ENCODE measurements at regions not wholly inside any gene's neighbourhood (a gene's known extent, or its start where the extent isn't known, plus 50 kb on each side); places are given as distances from the start of the nearest gene placed in this dataset.

GRCh38 chr14:71383510-71383909, 476.3 kb downstream of the PCNX1 start:
- Histone ChIP-seq H3K9me3 (ENCODE audit: insufficient read depth, low read depth) (no peaks in the 10 kb centered on the region), H3K79me2 (ENCODE audit: low read depth) (peaks cover 96% of the 10 kb centered on the region), H3K27me3 (ENCODE audit: insufficient read depth, low read depth) (no peaks in the 10 kb centered on the region), H3K4me2 (no peak overlapping the region), H3K4me1 (replicated peaks; ENCODE audit: insufficient read depth) (peaks cover 5% of the 10 kb centered on the region), H3F3A (ENCODE audit: insufficient read depth, low read depth) (peaks cover 20% of the 10 kb centered on the region), H3K36me3 (ENCODE audit: low read depth) (0 out of 2 replicates have a peak, but pooled peaks cover 11% of the 10 kb centered on the region), H3K27ac (0 out of 2 replicates have a peak overlapping the region, but pooled peaks have one; percentile 15), H2AFZ (no peak overlapping the region), H3K9me2 (ENCODE audit: insufficient read depth) (no peaks in the 10 kb centered on the region), H3K4me3 (no peak overlapping the region), H4K20me1 (ENCODE audit: insufficient read depth) (peaks cover 16% of the 10 kb centered on the region)
- ChIA-PET POLR2A (ENCODE audit: unreplicated experiment) (no interaction called here), CTCF (no interaction called here)
- no peak for DNase-seq
- TF ChIP-seq CTCF (conservative IDR thresholded peaks at IDR 0.05), result no peak
- no peak for TF ChIP-seq EZH2 (IDR thresholded peaks at IDR 0.05; ENCODE audit: low read depth)
- BruUV-seq (replicated peaks), result no TSS peak
- intact Hi-C loops (cut with micrococcal nuclease; ENCODE audit: unreplicated experiment), result no loop called here

GRCh38 chr14:71384007-71384845, 477.0 kb downstream of the PCNX1 start:
- POLR2A ChIA-PET (ENCODE audit: unreplicated experiment), result no interaction called here

GRCh38 chr14:71387753-71388152, 480.5 kb downstream of the PCNX1 start:
- Histone ChIP-seq H4K20me1 (ENCODE audit: insufficient read depth) (peaks cover 25% of the 10 kb centered on the region; the same call in 1 of the 2 replicates), H3K4me2 (no peak overlapping the region), H3K4me1 (replicated peaks; ENCODE audit: insufficient read depth) (peaks cover 15% of the 10 kb centered on the region), H3K4me3 (no peak overlapping the region), H3K36me3 (ENCODE audit: low read depth) (0 out of 2 replicates have a peak, but pooled peaks cover 13% of the 10 kb centered on the region), H3K9me2 (ENCODE audit: insufficient read depth) (no peaks in the 10 kb centered on the region), H3K79me2 (ENCODE audit: low read depth) (peaks cover 93% of the 10 kb centered on the region), H3F3A (ENCODE audit: insufficient read depth, low read depth) (peaks cover 26% of the 10 kb centered on the region; the same call in 1 of the 2 replicates), H3K27me3 (ENCODE audit: insufficient read depth, low read depth) (no peaks in the 10 kb centered on the region), H2AFZ (no peak overlapping the region), H3K9me3 (ENCODE audit: insufficient read depth, low read depth) (no peaks in the 10 kb centered on the region), H3K27ac (no peak overlapping the region; the same call in 1 of the 2 replicates)
- ChIA-PET CTCF (interaction anchor here (0.6 kb wide), 1 partner anchor 468 kb away, joined by 4 read pairs; no protein-coding TSS in a partner anchor), POLR2A (ENCODE audit: unreplicated experiment) (no interaction called here)
- no TSS peak for BruUV-seq (replicated peaks)
- intact Hi-C loops (cut with micrococcal nuclease; ENCODE audit: unreplicated experiment), result no loop called here
- no peak for DNase-seq
- TF ChIP-seq CTCF (conservative IDR thresholded peaks at IDR 0.05) (no peak), EZH2 (IDR thresholded peaks at IDR 0.05; ENCODE audit: low read depth) (no peak)

More at GRCh38 chr14:71384007-71384845, 477.0 kb downstream of the PCNX1 start:
- TF ChIP-seq EZH2 (IDR thresholded peaks at IDR 0.05; ENCODE audit: low read depth) (no peak), CTCF (conservative IDR thresholded peaks at IDR 0.05) (no peak)
- H3K27ac ChIP-seq, result 0 out of 2 replicates have a peak overlapping the region, but pooled peaks have one; percentile 15
- CTCF ChIA-PET, result no interaction called here
- H3K79me2 ChIP-seq (ENCODE audit: low read depth), result peaks cover 96% of the 10 kb centered on the region
- H3K4me1 ChIP-seq (replicated peaks; ENCODE audit: insufficient read depth), result peaks cover 12% of the 10 kb centered on the region
- H4K20me1 ChIP-seq (ENCODE audit: insufficient read depth), result peaks cover 14% of the 10 kb centered on the region
- no peaks in the 10 kb centered on the region for H3K9me3 ChIP-seq (ENCODE audit: insufficient read depth, low read depth)
- DNase-seq, result no peak
- 0 out of 2 replicates have a peak, but pooled peaks cover 8% of the 10 kb centered on the region for H3K36me3 ChIP-seq (ENCODE audit: low read depth)
- no peak overlapping the region for H2AFZ ChIP-seq
- intact Hi-C loops (cut with micrococcal nuclease; ENCODE audit: unreplicated experiment), result no loop called here
- no peaks in the 10 kb centered on the region for H3K9me2 ChIP-seq (ENCODE audit: insufficient read depth)
- peaks cover 27% of the 10 kb centered on the region for H3F3A ChIP-seq (ENCODE audit: insufficient read depth, low read depth)
- no peak overlapping the region for H3K4me2 ChIP-seq
- H3K4me3 ChIP-seq, result no peak overlapping the region
- no TSS peak for BruUV-seq (replicated peaks)
- no peaks in the 10 kb centered on the region for H3K27me3 ChIP-seq (ENCODE audit: insufficient read depth, low read depth)

Data from PC-9 (cell line).